ENCODE measurements at regions not wholly inside any gene's neighbourhood (a gene's known extent, or its start where the extent isn't known, plus 50 kb on each side); places are given as distances from the start of the nearest gene placed in this dataset.

DNA sequence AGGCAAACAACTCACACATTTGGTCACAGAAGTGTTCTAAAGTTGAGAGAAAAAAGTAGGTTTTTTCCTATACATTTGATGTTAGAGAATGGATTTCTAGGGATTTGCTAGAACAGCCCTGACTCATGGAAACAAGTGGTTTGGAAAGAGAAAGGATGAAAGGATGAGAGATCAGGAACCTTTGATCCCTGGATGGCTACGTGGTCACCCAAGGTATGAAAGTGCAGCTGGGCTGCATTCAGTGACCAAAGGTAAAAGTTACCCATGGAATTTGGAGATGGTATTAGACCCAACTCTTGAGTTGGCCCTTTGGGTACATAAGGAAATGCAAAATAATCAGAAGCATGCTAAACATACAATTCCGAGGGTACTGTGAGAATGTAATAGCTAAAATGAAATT, 61.3 kb upstream of the SPIN1 start:
- DNase-seq = no peak

GRCh38 chr9:88326015-88326414, 62.2 kb upstream of the SPIN1 start:
- DNase-seq = no peak

DNA sequence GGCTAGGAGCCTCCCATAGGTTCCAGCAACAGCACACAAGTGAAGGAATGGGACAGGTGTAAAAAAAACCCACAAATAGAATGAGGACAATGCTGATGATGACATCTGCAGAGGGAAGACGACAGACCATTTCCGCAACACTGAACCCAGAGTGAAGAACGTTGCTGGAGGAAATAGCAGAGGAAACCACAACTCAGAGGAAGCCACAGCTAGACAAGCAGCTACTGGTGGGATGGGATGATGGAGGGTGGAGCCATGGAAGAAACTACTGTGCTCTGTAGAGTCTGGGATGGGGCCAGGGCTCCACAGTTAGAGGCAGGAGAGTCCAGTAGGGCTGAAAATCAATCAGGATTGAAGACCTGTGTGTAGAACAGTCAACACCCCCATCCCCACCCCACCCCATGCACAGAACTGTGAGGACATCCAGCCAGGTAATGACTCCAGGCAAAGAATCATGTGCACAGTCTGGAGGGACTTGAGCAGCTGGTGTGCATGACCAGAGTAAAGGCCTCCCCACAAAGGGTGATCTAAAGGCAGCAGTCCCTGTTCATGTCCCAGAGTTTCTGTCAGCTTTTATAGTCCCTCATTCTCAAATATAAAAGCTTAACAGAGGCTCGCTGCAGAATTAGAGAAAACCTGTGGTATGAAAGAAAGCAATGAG, 65.2 kb upstream of the SPIN1 start:
- peak; percentile 21 for DNase-seq

GRCh38 chr9:88321764-88322163, 66.5 kb upstream of the SPIN1 start:
- no peak for DNase-seq

DNA sequence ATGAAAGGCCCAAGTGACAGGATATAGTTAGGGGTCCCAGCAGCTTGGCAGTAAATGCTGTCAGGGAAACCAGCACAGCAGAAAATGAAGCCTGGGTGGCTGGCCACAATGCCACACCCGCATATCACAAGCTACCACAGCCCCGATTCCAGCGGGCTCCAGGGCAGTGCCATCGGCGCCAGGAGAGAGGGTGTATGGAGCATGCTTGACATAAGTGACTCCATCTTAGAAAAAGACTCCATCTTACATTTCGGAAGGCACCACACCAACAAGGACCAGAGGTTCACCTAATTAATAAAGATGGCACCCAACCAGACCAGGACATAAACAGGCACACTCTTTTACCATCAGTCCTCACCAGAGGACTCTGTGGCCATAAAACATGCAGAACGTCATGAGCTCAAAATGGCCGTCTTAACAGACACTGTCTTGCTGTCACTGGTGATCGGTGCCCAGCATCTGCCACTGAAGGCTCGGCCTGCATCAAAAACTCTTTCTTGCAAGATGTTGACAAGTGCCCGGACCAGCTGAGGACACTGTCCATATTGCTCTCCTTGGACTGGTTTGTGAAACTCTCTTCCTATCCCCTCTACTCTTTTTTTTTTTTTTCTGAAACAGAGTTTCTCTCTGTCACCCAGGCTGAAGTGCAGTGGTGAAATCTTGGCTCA, 67.4 kb upstream of the SPIN1 start:
- no peak for DNase-seq

- no peak for DNase-seq
These were observed 68.1 kb upstream of the SPIN1 start for GRCh38 chr9:88319936-88320747.

GRCh38 chr9:88313364-88314220, 74.7 kb upstream of the SPIN1 start:
- DNase-seq = no peak

- no peak for DNase-seq
These were observed 75.6 kb upstream of the SPIN1 start for GRCh38 chr9:88312517-88313103.

DNA sequence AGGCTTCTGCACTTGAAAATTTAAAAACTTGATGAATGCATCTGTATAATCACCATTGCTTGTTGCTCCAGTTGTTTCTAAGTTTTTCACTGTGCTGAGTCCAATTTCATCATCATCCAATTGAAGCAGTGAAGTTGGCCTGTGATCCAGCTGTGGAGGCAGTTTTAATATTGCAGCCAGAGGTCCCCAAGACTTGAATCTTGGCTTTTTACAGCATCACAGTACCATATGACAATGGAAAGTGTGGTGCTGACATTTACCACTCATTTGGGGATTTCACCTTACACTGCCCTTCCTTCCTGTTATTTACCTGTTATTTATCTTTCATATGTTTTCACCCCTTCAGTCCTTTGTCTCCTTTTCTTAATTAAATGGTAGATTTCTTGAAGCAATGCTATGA, 76.2 kb upstream of the SPIN1 start:
- no peak for DNase-seq

DNA sequence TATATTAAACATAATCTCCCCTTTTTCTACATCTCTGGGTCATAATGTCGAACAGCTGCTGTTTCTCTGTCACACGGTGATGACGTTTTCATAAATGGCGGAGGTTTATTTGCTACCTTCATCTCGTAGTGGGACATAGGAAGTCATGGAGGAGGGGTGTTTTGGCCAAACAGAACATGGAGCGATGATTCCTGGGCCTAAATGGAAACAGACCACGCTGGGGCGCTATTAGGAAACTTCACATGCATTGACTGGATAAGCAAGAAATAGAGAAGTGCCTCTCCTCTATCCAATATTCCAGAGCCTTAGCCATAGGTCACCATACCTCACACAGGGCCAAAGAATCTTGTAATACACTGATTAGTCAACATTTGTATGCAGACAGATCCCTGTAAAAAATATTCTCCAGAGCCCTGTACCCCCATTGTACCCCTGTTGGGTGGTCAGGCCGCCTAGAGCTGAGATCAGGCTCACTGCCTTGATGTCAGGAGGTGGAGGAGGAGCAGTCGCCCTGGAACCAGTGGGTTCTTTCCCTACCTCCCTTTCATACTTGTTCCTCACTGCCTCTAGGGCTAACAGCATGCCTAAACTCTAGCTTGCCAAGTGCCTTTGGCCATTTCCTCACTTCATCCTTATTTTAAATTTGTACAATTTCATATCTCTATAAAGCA, 77.8 kb upstream of the SPIN1 start:
- no peak for DNase-seq

- DNase-seq = no peak
These were observed 79.2 kb upstream of the SPIN1 start for GRCh38 chr9:88308831-88309560.

DNA sequence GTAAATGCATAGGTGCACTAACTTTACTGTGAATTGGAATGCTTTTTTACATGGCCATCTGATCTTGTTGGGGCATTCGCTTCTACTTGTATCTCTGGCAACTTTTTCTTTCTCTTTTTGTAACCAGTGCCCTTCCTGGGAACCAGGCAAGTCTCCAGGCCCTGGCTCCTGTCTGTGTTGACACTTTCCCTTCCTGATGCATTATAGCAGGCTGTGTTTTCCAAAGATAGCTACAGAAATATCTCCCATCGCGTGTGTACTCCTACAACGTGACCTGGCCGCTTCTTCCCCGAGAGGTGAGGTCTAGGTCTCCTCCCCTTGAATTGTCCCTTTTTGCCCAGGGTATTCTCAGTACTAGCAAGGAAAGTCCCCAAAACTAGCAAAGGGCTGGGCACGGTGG, 81.1 kb upstream of the SPIN1 start:
- DNase-seq = no peak

- no peak for DNase-seq
These were observed 84.4 kb upstream of the SPIN1 start for GRCh38 chr9:88303721-88304451.

DNA sequence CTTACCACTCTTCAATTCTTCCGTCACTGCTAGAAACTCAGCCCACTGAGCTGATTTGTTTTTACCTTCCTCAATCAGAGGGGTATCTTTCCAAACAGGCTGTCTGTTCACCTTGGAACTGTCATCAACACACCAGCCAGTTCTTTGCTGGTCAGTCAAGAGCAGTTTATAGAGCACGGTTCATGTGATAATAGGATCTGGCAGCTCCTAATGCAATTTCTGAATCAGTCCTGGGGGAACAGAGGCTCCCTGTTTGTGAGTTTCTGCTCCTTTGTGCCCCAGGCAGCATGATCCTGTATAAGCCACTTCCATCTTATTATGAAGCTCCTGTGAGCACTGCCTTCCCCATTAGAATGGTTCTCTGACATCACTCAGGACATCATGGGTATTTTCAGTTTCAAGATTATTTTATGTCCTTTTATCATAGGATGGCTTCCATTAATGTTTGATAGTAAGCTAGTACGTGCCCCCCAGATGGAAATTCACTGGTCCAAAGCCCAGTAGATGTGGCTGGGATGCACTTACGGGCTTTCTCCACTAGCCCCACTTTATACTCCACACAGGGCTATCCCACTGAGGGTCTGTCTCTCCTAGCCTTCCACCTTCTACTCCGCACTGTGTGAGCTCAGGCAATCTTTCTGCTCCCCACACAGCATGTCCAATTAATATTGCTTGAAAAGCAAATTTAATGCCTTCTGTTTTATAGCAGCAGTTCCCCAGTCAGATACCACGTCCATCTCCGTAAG, 85.5 kb upstream of the SPIN1 start:
- DNase-seq = no peak

GRCh38 chr9:88300556-88300955, 87.7 kb upstream of the SPIN1 start:
- no peak for DNase-seq

GRCh38 chr9:88291856-88292255, 96.4 kb upstream of the SPIN1 start:
- no peak for DNase-seq

- no peak for DNase-seq
These were observed 97.2 kb upstream of the SPIN1 start for GRCh38 chr9:88291056-88291455.

DNA sequence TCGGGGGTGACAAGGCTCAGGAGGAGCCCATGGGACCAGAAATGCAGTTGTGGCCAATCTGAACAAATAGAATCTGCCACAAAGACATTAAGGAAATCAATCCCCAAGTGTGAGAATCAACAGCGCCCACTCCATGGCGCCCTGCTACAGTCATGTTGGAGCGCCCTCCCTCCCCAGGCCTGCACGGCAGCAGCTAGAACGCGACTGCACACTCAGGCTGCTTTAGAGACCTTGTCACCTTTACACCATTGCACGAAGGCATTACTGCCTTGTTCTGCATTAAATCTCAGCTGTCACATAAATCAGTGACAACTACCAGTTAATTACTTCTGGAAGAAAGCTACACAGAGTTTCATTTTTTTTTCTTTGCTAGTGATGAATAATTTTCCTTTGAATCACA, 98.7 kb upstream of the SPIN1 start:
- DNase-seq = no peak

DNA sequence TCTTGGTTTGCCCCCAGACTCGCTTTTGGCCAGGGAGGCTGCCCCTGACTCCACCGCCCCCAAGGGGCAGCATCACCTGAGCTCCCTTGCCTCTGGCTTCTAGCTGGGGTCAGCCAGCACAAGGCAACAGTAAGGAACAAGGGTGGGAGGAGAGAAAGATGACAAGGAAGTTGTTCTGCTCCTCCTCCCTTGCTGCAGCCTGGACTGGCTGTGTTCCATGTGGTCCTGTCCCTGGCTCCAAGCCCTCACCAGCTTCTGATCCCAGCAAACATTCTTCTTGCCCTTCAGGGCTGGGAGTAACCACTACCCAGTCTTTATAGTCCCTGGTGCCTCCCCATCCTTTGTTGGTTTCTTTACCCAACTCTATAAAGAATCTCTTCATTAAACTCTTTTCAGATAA, 100.3 kb upstream of the SPIN1 start:
- no peak for DNase-seq

DNA sequence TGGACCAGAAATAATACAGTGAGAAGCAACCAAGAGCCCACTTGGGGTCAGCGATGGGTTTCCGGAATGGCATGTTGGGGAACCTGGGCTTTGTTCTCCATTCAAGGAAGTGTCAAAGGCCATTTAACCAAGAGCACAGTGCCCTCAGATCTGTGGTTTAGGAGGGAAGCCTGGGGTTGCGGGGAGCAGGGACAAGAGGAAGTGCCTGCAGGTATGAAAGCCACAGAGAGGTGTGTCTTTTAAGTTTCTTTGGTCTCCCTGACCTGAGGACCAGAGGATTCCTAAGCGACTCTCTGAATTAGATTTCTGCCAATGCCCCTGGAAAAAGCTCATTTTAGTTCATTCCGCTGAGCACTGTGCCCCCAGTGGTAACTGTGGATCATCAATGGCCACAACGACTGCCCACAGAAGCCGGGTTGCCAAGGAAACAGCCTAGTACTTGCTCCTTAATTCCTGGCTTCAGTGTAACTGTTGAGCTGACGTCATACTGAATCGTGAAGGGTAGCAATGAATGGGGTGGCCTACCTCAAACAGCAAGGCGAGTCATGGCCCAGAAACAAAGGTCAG, 107.3 kb upstream of the SPIN1 start:
- DNase-seq = no peak

Data from SIG-M5 (cell line).